ENCODE measurements at regions not wholly inside any gene's neighbourhood (a gene's known extent, or its start where the extent isn't known, plus 50 kb on each side); places are given as distances from the start of the nearest gene placed in this dataset.

DNA sequence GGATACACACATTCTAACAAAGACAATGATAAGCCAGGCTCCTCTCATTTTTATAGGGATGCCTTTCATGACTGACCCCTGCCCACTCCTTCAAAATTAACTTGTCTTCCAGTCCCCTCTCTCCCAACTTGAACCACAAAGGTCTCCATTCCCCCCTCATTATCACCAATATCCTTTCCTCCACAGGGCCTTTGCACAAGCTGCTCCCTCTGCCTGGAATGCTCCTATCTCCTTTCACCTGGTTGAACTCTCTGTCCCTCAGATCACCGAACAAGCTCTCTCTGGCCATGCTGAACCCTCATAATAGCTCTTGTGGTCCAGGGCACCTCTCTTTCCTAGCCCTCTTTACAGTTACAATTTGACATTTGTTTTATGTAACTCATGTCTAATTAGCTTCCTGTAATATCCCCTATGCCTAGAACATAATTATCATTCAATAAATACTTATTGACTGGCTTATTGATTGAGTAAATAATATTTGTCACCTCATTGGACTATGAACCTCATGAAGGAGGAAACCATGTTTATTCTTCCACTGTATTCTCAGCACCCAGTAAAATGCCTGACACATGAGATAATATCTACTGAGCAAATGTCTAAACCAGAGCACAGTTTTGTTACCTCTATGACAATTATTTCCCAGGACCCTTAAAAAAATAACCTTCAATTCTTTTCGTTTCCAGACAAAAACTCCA, 266.3 kb upstream of the RASGEF1B start:
- no peak for DNase-seq
- Histone ChIP-seq H3K27me3 (no peaks in the 10 kb centered on the region), H3K4me1 (replicated peaks in 1 of 2) (no peaks in the 10 kb centered on the region), H3K27ac (no peak overlapping the region), H3K36me3 (replicated peaks in 1 of 2) (no peaks in the 10 kb centered on the region), H3K9me3 (replicated peaks in 1 of 3) (no peaks in the 10 kb centered on the region), H3K4me3 (no peak overlapping the region)
- 72 to 81% (median 74%) methylated on average over 2 of the region's 2 CpGs for WGBS, 4 donors
- TF ChIP-seq, protein P1, sequence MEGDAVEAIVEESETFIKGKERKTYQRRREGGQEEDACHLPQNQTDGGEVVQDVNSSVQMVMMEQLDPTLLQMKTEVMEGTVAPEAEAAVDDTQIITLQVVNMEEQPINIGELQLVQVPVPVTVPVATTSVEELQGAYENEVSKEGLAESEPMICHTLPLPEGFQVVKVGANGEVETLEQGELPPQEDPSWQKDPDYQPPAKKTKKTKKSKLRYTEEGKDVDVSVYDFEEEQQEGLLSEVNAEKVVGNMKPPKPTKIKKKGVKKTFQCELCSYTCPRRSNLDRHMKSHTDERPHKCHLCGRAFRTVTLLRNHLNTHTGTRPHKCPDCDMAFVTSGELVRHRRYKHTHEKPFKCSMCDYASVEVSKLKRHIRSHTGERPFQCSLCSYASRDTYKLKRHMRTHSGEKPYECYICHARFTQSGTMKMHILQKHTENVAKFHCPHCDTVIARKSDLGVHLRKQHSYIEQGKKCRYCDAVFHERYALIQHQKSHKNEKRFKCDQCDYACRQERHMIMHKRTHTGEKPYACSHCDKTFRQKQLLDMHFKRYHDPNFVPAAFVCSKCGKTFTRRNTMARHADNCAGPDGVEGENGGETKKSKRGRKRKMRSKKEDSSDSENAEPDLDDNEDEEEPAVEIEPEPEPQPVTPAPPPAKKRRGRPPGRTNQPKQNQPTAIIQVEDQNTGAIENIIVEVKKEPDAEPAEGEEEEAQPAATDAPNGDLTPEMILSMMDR (IDR thresholded peaks at IDR 0.05), result no peak
- no peak for TF ChIP-seq POLR2A (IDR thresholded peaks at IDR 0.05)
- intact Hi-C loops (cut with DNase I), result no loop called here

DNA sequence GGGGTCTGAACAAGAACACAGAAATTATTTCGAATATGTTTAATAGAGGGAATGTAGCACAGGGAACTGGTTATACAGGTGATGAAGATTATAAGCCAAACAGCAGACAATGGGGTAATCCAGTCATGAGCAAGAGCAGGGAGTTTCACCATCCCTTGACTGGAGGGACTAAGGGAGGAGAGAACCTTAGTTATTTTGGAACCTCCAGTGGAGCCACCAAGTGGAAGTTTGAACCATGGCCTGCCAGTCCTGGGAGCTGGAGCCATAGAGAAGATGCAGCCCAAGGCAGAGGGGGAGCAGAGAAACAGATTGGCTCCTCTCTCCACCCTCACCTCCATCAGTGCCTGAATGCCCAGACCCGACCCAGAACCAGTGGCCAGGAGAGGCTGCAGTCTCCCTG, 264.6 kb upstream of the RASGEF1B start:
- intact Hi-C loops (cut with DNase I), result no loop called here
- WGBS, 4 donors, result 68 to 84% (median 79%) methylated on average over 2 of the region's 2 CpGs
- no peak for DNase-seq

DNA sequence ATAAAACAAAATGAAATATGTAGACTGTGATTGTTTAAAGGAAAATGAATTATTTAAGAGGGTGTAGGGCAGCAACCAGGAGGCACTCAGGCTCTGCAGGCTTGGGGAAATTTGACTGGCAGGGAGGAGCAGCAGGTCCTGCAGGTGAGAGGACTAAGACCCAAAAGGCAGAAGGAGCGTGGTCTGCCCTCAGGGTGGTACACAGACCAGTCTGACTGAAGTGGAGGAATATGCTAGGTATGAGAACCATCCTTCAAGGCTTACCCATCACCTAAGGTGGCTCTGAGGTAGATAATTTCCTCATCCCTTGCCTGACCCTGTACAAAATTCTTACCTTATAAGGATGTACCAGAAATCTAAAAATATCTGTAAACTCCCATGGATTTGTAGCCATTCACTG, 261.3 kb upstream of the RASGEF1B start:
- no peaks in the 10 kb centered on the region for H3K36me3 ChIP-seq (replicated peaks in 1 of 2)
- H3K9me3 ChIP-seq (replicated peaks in 1 of 3), result no peaks in the 10 kb centered on the region
- WGBS, 4 donors, result 80 to 95% (median 87%) methylated on average over 1 of the region's 1 CpG
- no peak overlapping the region for H3K4me3 ChIP-seq
- H3K4me1 ChIP-seq (replicated peaks in 1 of 2), result no peaks in the 10 kb centered on the region
- TF ChIP-seq POLR2A (IDR thresholded peaks at IDR 0.05), result no peak
- TF ChIP-seq, protein P1 (IDR thresholded peaks at IDR 0.05), result no peak
- H3K27me3 ChIP-seq, result no peaks in the 10 kb centered on the region
- DNase-seq, result no peak
- no peak overlapping the region for H3K27ac ChIP-seq
- intact Hi-C loops (cut with DNase I), result no loop called here

More for the DNA sequence above, 264.6 kb upstream of the RASGEF1B start:
- TF ChIP-seq, protein P1 (IDR thresholded peaks at IDR 0.05), result no peak
- no peak for TF ChIP-seq POLR2A (IDR thresholded peaks at IDR 0.05)
- H3K9me3 ChIP-seq (replicated peaks in 1 of 3), result no peaks in the 10 kb centered on the region
- no peak overlapping the region for H3K4me3 ChIP-seq
- H3K27ac ChIP-seq, result no peak overlapping the region
- no peaks in the 10 kb centered on the region for H3K4me1 ChIP-seq (replicated peaks in 1 of 2)
- no peaks in the 10 kb centered on the region for H3K27me3 ChIP-seq
- H3K36me3 ChIP-seq (replicated peaks in 1 of 2), result no peaks in the 10 kb centered on the region

GRCh38 chr4:81724925-81725329, 253.2 kb upstream of the RASGEF1B start:
- no peak for TF ChIP-seq POLR2A (IDR thresholded peaks at IDR 0.05)
- TF ChIP-seq, protein P1 (IDR thresholded peaks at IDR 0.05), result no peak
- 49 to 57% (median 52%) methylated on average over 2 of the region's 2 CpGs for WGBS, 4 donors
- intact Hi-C loops (cut with DNase I), result no loop called here
- H3K27me3 ChIP-seq, result no peaks in the 10 kb centered on the region
- peak; percentile 46 to 84 (median 63) for DNase-seq
- H3K36me3 ChIP-seq (replicated peaks in 1 of 2), result no peaks in the 10 kb centered on the region
- no peak overlapping the region for H3K4me3 ChIP-seq
- peaks cover 0 to 15% of the 10 kb centered on the region in 2 donors for H3K4me1 ChIP-seq (replicated peaks in 1 of 2)
- H3K9me3 ChIP-seq (replicated peaks in 1 of 3), result no peaks in the 10 kb centered on the region
- H3K27ac ChIP-seq, result no peak overlapping the region
